HCT116 (cell line): ENCODE measurements at regions not wholly inside any gene's neighbourhood (a gene's known extent, or its start where the extent isn't known, plus 50 kb on each side); places are given as distances from the start of the nearest gene placed in this dataset.

Experiments used
- ATAC-seq: fragments of 200-7000 bp; cut with Tn5 transposase; 2 replicates; pipeline ENCODE4 v1.9.1; 2020; ENCODE audit warnings: mild to moderate bottlenecking, moderate library complexity
- BruUV-seq: library from RNA; stranded (reverse); fragments of 400-500 nt; replicated peaks from 2 replicates; lab custom pipeline; 2021; lab: Mats Ljungman, UMichigan
- CTCF ChIA-PET: fragments of 300-600 bp; sonication (Branson Sonifier 250); formaldehyde crosslinking; loops from one replicate; lab custom pipeline; 2021; ENCODE audit warnings: antibody characterized with exemption; lab: Charles Lee
- POLR2A ChIA-PET: fragments of 300-600, 350-600 bp; sonication (Branson Sonifier 250); formaldehyde crosslinking; loops from one replicate; lab custom pipeline; 2021; ENCODE audit warnings: antibody characterized with exemption; lab: Charles Lee
- RAD21 ChIA-PET, 2 experiments: fragments of 300-600 bp; sonication (Branson Sonifier 250); formaldehyde crosslinking; loops; one replicate each; lab custom pipeline; 2023; ENCODE audit warnings: low total read pairs in 2 of 2; ENCODE audit not compliant: uncharacterized antibody in 2 of 2, unreplicated experiment in 2 of 2, low non-redundant PET in 1 of 2; lab: Charles Lee
- DNase-seq: peaks from one replicate; pipeline ENCODE4 v3.0.0-alpha.2; 2010; ENCODE audit warnings: low read depth, low spot score
- H2AFZ ChIP-seq: fragments of 200-600 bp; shearing (Covaris generic), sonication (generic); 2 replicates; pipeline ENCODE4 v1.6.1; 2017; ENCODE audit warnings: low read depth, mixed run types, mixed read lengths, antibody characterized with exemption, low read length; ENCODE audit not compliant: poor library complexity, severe bottlenecking
- H3K27ac ChIP-seq: 2 replicates; pipeline ENCODE4 v1.5.1; 2012; ENCODE audit warnings: low read depth, low read length
- H3K27me3 ChIP-seq: fragments of 200-600 bp; sonication (generic); 2 replicates; pipeline ENCODE4 v1.6.1; 2016; ENCODE audit warnings: mixed run types, low read length, mixed read lengths; ENCODE audit not compliant: insufficient read depth
- H3K36me3 ChIP-seq, 2 experiments: fragments of 200-500 bp in 1 of 2; fragments of 200-600 bp in 1 of 2; sonication (Bioruptor generic) in 1 of 2; sonication (generic) in 1 of 2; 2 replicates each; pipeline versions ENCODE4 v1.5.1 to v1.6.1; 2014 to 2016; ENCODE audit warnings: low read length in 2 of 2, inconsistent platforms in 1 of 2, mixed read lengths in 1 of 2, mixed run types in 1 of 2; ENCODE audit not compliant: insufficient read depth in 2 of 2, control insufficient read depth in 1 of 2
- H3K4me1 ChIP-seq, 2 experiments: fragments of 200-600 bp in 1 of 2; sonication (generic) in 1 of 2; 2 replicates each; pipeline versions ENCODE4 v1.5.1 to v1.6.1; 2012 to 2017; ENCODE audit warnings: low read length in 2 of 2, inconsistent platforms in 1 of 2, mild to moderate bottlenecking in 1 of 2, mixed read lengths in 1 of 2, mixed run types in 1 of 2, moderate library complexity in 1 of 2; ENCODE audit not compliant: insufficient read depth in 2 of 2, control insufficient read depth in 1 of 2
- H3K4me2 ChIP-seq: fragments of 200-600 bp; sonication (generic); 2 replicates; pipeline ENCODE4 v1.6.1; 2017; ENCODE audit warnings: mixed run types, low read length, mixed read lengths
- H3K4me3 ChIP-seq, 2 experiments: fragments of 200-600 bp in 1 of 2; sonication (generic) in 1 of 2; replicated peaks in 1 of 2; 2 replicates each; pipeline ENCODE4 v1.5.1; 2011 to 2016; ENCODE audit warnings: low read length in 2 of 2, control low read depth in 1 of 2, low read depth in 1 of 2, mild to moderate bottlenecking in 1 of 2, mixed read lengths in 1 of 2, mixed run types in 1 of 2
- H3K79me2 ChIP-seq: fragments of 200-600 bp; sonication (generic); 2 replicates; pipeline ENCODE4 v1.6.1; 2017; ENCODE audit warnings: mild to moderate bottlenecking, mixed run types, low read length, moderate library complexity, mixed read lengths; ENCODE audit not compliant: insufficient read depth
- H3K9ac ChIP-seq: fragments of 200-600 bp; sonication (generic); 2 replicates; pipeline ENCODE4 v1.6.1; 2016; ENCODE audit warnings: low read length, mixed read lengths
- H3K9me2 ChIP-seq: fragments of 200-600 bp; sonication (generic), shearing (Covaris generic); 2 replicates; pipeline ENCODE4 v1.6.1; 2017; ENCODE audit warnings: mixed run types, mild to moderate bottlenecking, moderate library complexity; ENCODE audit not compliant: insufficient read depth
- H3K9me3 ChIP-seq, 2 experiments: fragments of 200-500 bp in 1 of 2; fragments of 200-600 bp in 1 of 2; sonication (Bioruptor generic) in 1 of 2; sonication (generic) in 1 of 2; 2 replicates each; pipeline ENCODE4 v1.6.1; 2014 to 2017; ENCODE audit warnings: low read length in 2 of 2, mixed read lengths in 2 of 2, inconsistent platforms in 1 of 2, low read depth in 1 of 2, mild to moderate bottlenecking in 1 of 2, mixed run types in 1 of 2, moderate library complexity in 1 of 2; ENCODE audit not compliant: control insufficient read depth in 1 of 2, insufficient read depth in 1 of 2
- H4K20me1 ChIP-seq: fragments of 200-600 bp; sonication (generic), shearing (Covaris generic); 2 replicates; pipeline ENCODE4 v1.6.1; 2017; ENCODE audit warnings: mixed run types, mild to moderate bottlenecking, moderate library complexity; ENCODE audit not compliant: insufficient read depth
- ATF3 ChIP-seq: IDR thresholded peaks from 2 replicates; pipeline ENCODE4 v1.6.1; 2012
- CBX3 ChIP-seq: IDR thresholded peaks from 2 replicates; pipeline ENCODE4 v1.6.1; 2012; ENCODE audit warnings: low read depth
- CEBPB ChIP-seq: IDR thresholded peaks from 2 replicates; pipeline ENCODE4 v1.6.1; 2012; ENCODE audit warnings: low read depth
- EGR1 ChIP-seq: IDR thresholded peaks from 2 replicates; pipeline ENCODE4 v1.6.1; 2012; ENCODE audit warnings: low read depth
- ELF1 ChIP-seq: IDR thresholded peaks from 2 replicates; pipeline ENCODE4 v1.6.1; 2012; ENCODE audit warnings: low read depth, borderline replicate concordance
- EZH2phosphoT487 ChIP-seq: fragments of 200-600 bp; IDR thresholded peaks from 2 replicates; pipeline ENCODE4 v1.6.1; 2018; ENCODE audit warnings: antibody characterized with exemption, borderline replicate concordance
- FOSL1 ChIP-seq: IDR thresholded peaks from 2 replicates; pipeline ENCODE4 v1.6.1; 2012; ENCODE audit warnings: low read depth
- JUND ChIP-seq: IDR thresholded peaks from 2 replicates; pipeline ENCODE4 v1.6.1; 2012
- POLR2A ChIP-seq: IDR thresholded peaks from 2 replicates; pipeline ENCODE4 v1.7.0; 2011; ENCODE audit warnings: borderline replicate concordance; ENCODE audit not compliant: insufficient read depth, insufficient read length; ENCODE audit errors: extremely low read depth
- RAD21 ChIP-seq: IDR thresholded peaks from 2 replicates; pipeline ENCODE4 v1.6.1; 2012; ENCODE audit warnings: low read depth, mild to moderate bottlenecking
- REST ChIP-seq: IDR thresholded peaks from 2 replicates; pipeline ENCODE4 v1.6.1; 2012; ENCODE audit warnings: low read depth
- SP1 ChIP-seq: IDR thresholded peaks from 2 replicates; pipeline ENCODE4 v1.6.1; 2012; ENCODE audit warnings: low read depth
- TCF7L2 ChIP-seq: IDR thresholded peaks from 2 replicates; pipeline ENCODE4 v1.7.0; 2011; ENCODE audit warnings: borderline replicate concordance, inconsistent platforms; ENCODE audit not compliant: insufficient read depth, insufficient read length; ENCODE audit errors: extremely low read depth
- YY1 ChIP-seq: IDR thresholded peaks from 2 replicates; pipeline ENCODE4 v1.6.1; 2011; ENCODE audit warnings: low read length, low read depth, moderate library complexity, mild to moderate bottlenecking; ENCODE audit not compliant: insufficient replicate concordance; ENCODE audit errors: extremely low read depth
- ZBTB33 ChIP-seq: IDR thresholded peaks from 2 replicates; pipeline ENCODE4 v1.6.1; 2011; ENCODE audit warnings: mild to moderate bottlenecking, low read length, moderate library complexity; ENCODE audit not compliant: insufficient replicate concordance; ENCODE audit errors: extremely low read depth
- ZNF274 ChIP-seq: fragments of 200-500 bp; sonication (Bioruptor generic); IDR thresholded peaks from 2 replicates; pipeline ENCODE4 v1.6.1; 2014; ENCODE audit warnings: mild to moderate bottlenecking, low read depth, low read length, inconsistent platforms
- intact Hi-C: fragments of 100-400 bp; cut with micrococcal nuclease; formaldehyde crosslinking; loops from 2 replicates; pipeline ENCODE4 v1.10.0; 2022
- TF ChIP-seq, protein P1 (sequence below): IDR thresholded peaks from 2 replicates; pipeline ENCODE4 v1.6.1; 2012

DNA sequence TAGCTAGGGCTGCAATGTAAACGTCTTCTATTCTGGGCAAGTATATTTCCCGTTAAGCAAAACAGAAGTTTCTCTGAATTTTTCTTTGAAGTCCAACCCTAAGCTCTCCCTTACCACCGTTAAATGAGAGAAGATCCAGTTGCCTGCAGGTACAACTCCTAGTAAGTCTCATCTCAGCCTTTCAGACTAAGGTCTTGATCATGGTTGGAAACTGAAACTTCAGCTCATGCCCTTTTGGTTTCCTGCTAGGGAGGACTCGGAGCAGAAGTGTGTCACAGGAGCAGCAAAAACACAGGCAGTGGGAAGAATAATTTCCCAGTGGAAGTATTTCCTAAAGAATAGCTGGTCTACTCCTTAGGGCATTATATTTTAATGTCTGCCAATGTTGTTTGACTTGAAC is 717.9 kb downstream of the PRELID2 start:
- Histone ChIP-seq H3K4me2 (no peak overlapping the region), H3K4me3 (no peak overlapping the region), H3K27ac (no peak overlapping the region), H3K4me1 (no peaks in the 10 kb centered on the region), H3K27me3 (peaks cover 43% of the 10 kb centered on the region)
- intact Hi-C loops: no loop called here
- RAD21 ChIA-PET: no interaction called here
- BruUV-seq: no TSS peak
- no peak for TF ChIP-seq CBX3
- no peak for TF ChIP-seq CEBPB
- no peak for TF ChIP-seq JUND
- no peak for TF ChIP-seq RAD21
- TF ChIP-seq, all 23 proteins: peak for 0
- Histone ChIP-seq H4K20me1 (no peaks in the 10 kb centered on the region; the same call in 1 of the 2 replicates), H3K36me3 (no peaks in the 10 kb centered on the region), H3K9ac (no peak overlapping the region), H2AFZ (no peak overlapping the region), H3K9me2 (no peaks in the 10 kb centered on the region), H3K79me2 (no peaks in the 10 kb centered on the region), H3K9me3 (no peaks in the 10 kb centered on the region)
- no peak for ATAC-seq
- ChIA-PET POLR2A (interaction anchor here (0.6 kb wide), 1 partner anchor 11 kb away, joined by 3 read pairs; no protein-coding TSS in a partner anchor), CTCF (no interaction called here)
- no peak for DNase-seq

- H3K9me2 ChIP-seq: no peaks in the 10 kb centered on the region
- no peak overlapping the region for H3K27ac ChIP-seq
- no peak for DNase-seq
- BruUV-seq: no TSS peak
- ChIA-PET CTCF (no interaction called here), RAD21 (no interaction called here), POLR2A (no interaction called here)
- no peaks in the 10 kb centered on the region for H3K79me2 ChIP-seq
- H3K4me3 ChIP-seq: no peak overlapping the region
- H3K27me3 ChIP-seq: peaks cover 44% of the 10 kb centered on the region; the same call in 1 of the 2 replicates
- intact Hi-C loops: no loop called here
- ATAC-seq: no peak
- H2AFZ ChIP-seq: no peak overlapping the region
- no peaks in the 10 kb centered on the region; the same call in 1 of the 2 replicates for H4K20me1 ChIP-seq
- H3K4me1 ChIP-seq: no peaks in the 10 kb centered on the region
- no peaks in the 10 kb centered on the region for H3K9me3 ChIP-seq
- H3K36me3 ChIP-seq: no peaks in the 10 kb centered on the region
- no peak overlapping the region for H3K9ac ChIP-seq
- no peak overlapping the region for H3K4me2 ChIP-seq
- TF ChIP-seq POLR2A (no peak), REST (no peak), ELF1 (no peak), EGR1 (no peak), SP1 (no peak), ZBTB33 (no peak), FOSL1 (no peak), ATF3 (no peak), TCF7L2 (no peak), EZH2phosphoT487 (no peak), ZNF274 (no peak), YY1 (no peak)
- TF ChIP-seq, protein P1, sequence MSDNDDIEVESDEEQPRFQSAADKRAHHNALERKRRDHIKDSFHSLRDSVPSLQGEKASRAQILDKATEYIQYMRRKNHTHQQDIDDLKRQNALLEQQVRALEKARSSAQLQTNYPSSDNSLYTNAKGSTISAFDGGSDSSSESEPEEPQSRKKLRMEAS: no peak
These were observed 723.7 kb downstream of the PRELID2 start for GRCh38 chr5:145111420-145111819.
